Mesendoderm (in vitro differentiated cells): ENCODE measurements at regions not wholly inside any gene's neighbourhood (a gene's known extent, or its start where the extent isn't known, plus 50 kb on each side); places are given as distances from the start of the nearest gene placed in this dataset.
A peak's percentile ranks its signal among the peaks of the same experiment; 100 is the strongest.

Experiments
- DNase-seq: peaks from one replicate; pipeline ENCODE4 v3.0.0; 2013
- H2AK5ac ChIP-seq: 2 replicates; pipeline ENCODE4 v1.6.1; 2013; ENCODE audit warnings: low read length, inconsistent platforms
- H2BK120ac ChIP-seq: 2 replicates; pipeline ENCODE4 v1.6.1; 2013; ENCODE audit warnings: low read depth, mild to moderate bottlenecking, low read length, moderate library complexity, mixed read lengths
- H2BK15ac ChIP-seq: replicated peaks from 2 replicates; pipeline ENCODE4 v1.6.1; 2013; ENCODE audit warnings: low read depth, mild to moderate bottlenecking, moderate library complexity
- H2BK5ac ChIP-seq: 2 replicates; pipeline ENCODE4 v1.6.1; 2013; ENCODE audit warnings: low read length, inconsistent platforms
- H3K18ac ChIP-seq: 2 replicates; pipeline ENCODE4 v1.6.1; 2013; ENCODE audit warnings: mild to moderate bottlenecking, low read length, mixed read lengths
- H3K23ac ChIP-seq: one replicate; pipeline ENCODE4 v1.6.1; 2013; ENCODE audit warnings: low read length
- H3K27ac ChIP-seq: 2 replicates; pipeline ENCODE4 v1.5.1; 2013; ENCODE audit warnings: low read depth, mild to moderate bottlenecking, inconsistent platforms, low read length, moderate library complexity
- H3K27me3 ChIP-seq: 2 replicates; pipeline ENCODE4 v1.6.1; 2013; ENCODE audit warnings: low read length, control low read depth, mild to moderate bottlenecking, inconsistent platforms; ENCODE audit not compliant: insufficient read depth, poor library complexity
- H3K36me3 ChIP-seq: 2 replicates; pipeline ENCODE4 v1.6.1; 2013; ENCODE audit warnings: low read length, inconsistent platforms; ENCODE audit not compliant: control insufficient read depth, insufficient read depth
- H3K4ac ChIP-seq: one replicate; pipeline ENCODE4 v1.6.1; 2013; ENCODE audit warnings: low read depth, mild to moderate bottlenecking, low read length, moderate library complexity
- H3K4me1 ChIP-seq: 2 replicates; pipeline ENCODE4 v1.6.1; 2013; ENCODE audit warnings: low read depth, low read length, inconsistent platforms; ENCODE audit not compliant: control insufficient read depth
- H3K4me2 ChIP-seq: 2 replicates; pipeline ENCODE4 v1.6.1; 2013; ENCODE audit warnings: low read length
- H3K4me3 ChIP-seq: 2 replicates; pipeline ENCODE4 v1.5.1; 2013; ENCODE audit warnings: mild to moderate bottlenecking, low read length
- H3K56ac ChIP-seq: one replicate; pipeline ENCODE4 v1.6.1; 2013; ENCODE audit warnings: low read length
- H3K79me1 ChIP-seq: 2 replicates; pipeline ENCODE4 v1.6.1; 2013; ENCODE audit warnings: low read length, inconsistent platforms
- H3K79me2 ChIP-seq: 2 replicates; pipeline ENCODE4 v1.6.1; 2013; ENCODE audit warnings: mild to moderate bottlenecking, low read length; ENCODE audit not compliant: control insufficient read depth, insufficient read depth
- H3K9ac ChIP-seq: 2 replicates; pipeline ENCODE4 v1.6.1; 2013; ENCODE audit warnings: low read length, inconsistent platforms
- H4K5ac ChIP-seq: one replicate; pipeline ENCODE4 v1.6.1; 2013; ENCODE audit warnings: low read length
- H4K8ac ChIP-seq: one replicate; pipeline ENCODE4 v1.6.1; 2013; ENCODE audit warnings: low read depth, mild to moderate bottlenecking, control low read depth, low read length, moderate library complexity
- WGBS: extraction: QIAGEN DNeasy Blood & Tissue Kit; methylation state at CpG from one replicate; pipeline ENCODE4 v1.1.7; 2013; ENCODE audit warnings: low lambda C conversion rate, missing lambda C conversion rate; ENCODE audit not compliant: insufficient coverage; ENCODE audit errors: extremely low coverage; 5-methylcytosine and 5-hydroxymethylcytosine counted together

GRCh38 chr6:169965239-169965638 lies 213.8 kb downstream of the ERMARD start:
- Histone ChIP-seq H3K27me3 (no peaks in the 10 kb centered on the region), H2BK5ac (no peak overlapping the region), H3K23ac (no peak overlapping the region), H3K56ac (no peak overlapping the region), H4K8ac (no peak overlapping the region), H2AK5ac (no peak overlapping the region), H3K4me3 (no peak overlapping the region), H3K9ac (no peak overlapping the region), H3K27ac (no peak overlapping the region), H3K4me1 (no peaks in the 10 kb centered on the region), H2BK15ac (no peak overlapping the region), H3K79me2 (no peaks in the 10 kb centered on the region), H4K5ac (no peak overlapping the region), H3K18ac (no peak overlapping the region), H3K4me2 (no peak overlapping the region), H3K4ac (no peak overlapping the region), H3K36me3 (no peaks in the 10 kb centered on the region), H3K79me1 (no peaks in the 10 kb centered on the region), H2BK120ac (no peak overlapping the region)
- no CpG with 5 or more reads among the region's 6 CpGs for WGBS
- no peak for DNase-seq

- no peak overlapping the region for H3K18ac ChIP-seq
- H3K4me2 ChIP-seq: no peak overlapping the region
- H3K4me1 ChIP-seq: no peaks in the 10 kb centered on the region
- no peaks in the 10 kb centered on the region for H3K79me1 ChIP-seq
- no peak overlapping the region for H3K56ac ChIP-seq
- no CpG with 5 or more reads among the region's 9 CpGs for WGBS
- H3K27ac ChIP-seq: no peak overlapping the region
- no peak overlapping the region for H2AK5ac ChIP-seq
- H3K4me3 ChIP-seq: no peak overlapping the region
- H4K8ac ChIP-seq: no peak overlapping the region
- H2BK15ac ChIP-seq: no peak overlapping the region
- no peak overlapping the region for H3K4ac ChIP-seq
- H4K5ac ChIP-seq: no peak overlapping the region
- no peak overlapping the region for H2BK120ac ChIP-seq
- H3K23ac ChIP-seq: no peak overlapping the region
- no peaks in the 10 kb centered on the region for H3K27me3 ChIP-seq
- H2BK5ac ChIP-seq: no peak overlapping the region
- no peak overlapping the region for H3K9ac ChIP-seq
- H3K36me3 ChIP-seq: no peaks in the 10 kb centered on the region
- DNase-seq: no peak
- H3K79me2 ChIP-seq: no peaks in the 10 kb centered on the region
These were observed 213.2 kb downstream of the ERMARD start for GRCh38 chr6:169964486-169965180.

GRCh38 chr6:169963581-169964297 lies 212.3 kb downstream of the ERMARD start:
- no CpG with 5 or more reads among the region's 55 CpGs for WGBS
- no peak overlapping the region for H3K4me3 ChIP-seq
- no peak for DNase-seq

GRCh38 chr6:169962604-169963469 lies 211.4 kb downstream of the ERMARD start:
- H4K8ac ChIP-seq: no peak overlapping the region
- H3K4ac ChIP-seq: no peak overlapping the region
- H3K56ac ChIP-seq: peak overlapping the region; percentile 82
- no peak overlapping the region for H2AK5ac ChIP-seq
- H2BK15ac ChIP-seq: no peak overlapping the region
- no peaks in the 10 kb centered on the region for H3K79me1 ChIP-seq
- no peak overlapping the region for H2BK120ac ChIP-seq
- peak overlapping the region; percentile 59 for H3K4me2 ChIP-seq
- H3K23ac ChIP-seq: no peak overlapping the region
- no peak overlapping the region for H3K18ac ChIP-seq
- H4K5ac ChIP-seq: no peak overlapping the region
- no CpG with 5 or more reads among the region's 44 CpGs for WGBS
- H2BK5ac ChIP-seq: no peak overlapping the region
- H3K9ac ChIP-seq: peak overlapping the region; percentile 63
- H3K27me3 ChIP-seq: no peaks in the 10 kb centered on the region
- no peaks in the 10 kb centered on the region for H3K36me3 ChIP-seq
- H3K79me2 ChIP-seq: no peaks in the 10 kb centered on the region
- no peak for DNase-seq
- H3K27ac ChIP-seq: no peak overlapping the region
- H3K4me3 ChIP-seq: no peak overlapping the region
- H3K4me1 ChIP-seq: no peaks in the 10 kb centered on the region

More at GRCh38 chr6:169963581-169964297, 212.3 kb downstream of the ERMARD start:
- Histone ChIP-seq H3K4ac (no peak overlapping the region), H4K5ac (no peak overlapping the region), H2BK120ac (no peak overlapping the region), H3K4me1 (no peaks in the 10 kb centered on the region), H3K56ac (no peak overlapping the region), H3K27ac (no peak overlapping the region), H3K9ac (no peak overlapping the region), H2BK5ac (no peak overlapping the region), H3K36me3 (no peaks in the 10 kb centered on the region), H4K8ac (no peak overlapping the region), H3K27me3 (no peaks in the 10 kb centered on the region), H3K23ac (no peak overlapping the region), H3K79me1 (no peaks in the 10 kb centered on the region), H2AK5ac (no peak overlapping the region), H2BK15ac (no peak overlapping the region), H3K4me2 (no peak overlapping the region), H3K79me2 (no peaks in the 10 kb centered on the region), H3K18ac (no peak overlapping the region)

- no peaks in the 10 kb centered on the region for H3K79me1 ChIP-seq
- H4K5ac ChIP-seq: no peak overlapping the region
- no peak overlapping the region for H2AK5ac ChIP-seq
- WGBS: no CpG with 5 or more reads among the region's 75 CpGs
- H3K4me1 ChIP-seq: no peaks in the 10 kb centered on the region
- peak overlapping the region; percentile 59 for H3K4me2 ChIP-seq
- H3K23ac ChIP-seq: no peak overlapping the region
- peak overlapping the region; percentile 63 for H3K9ac ChIP-seq
- no peaks in the 10 kb centered on the region for H3K36me3 ChIP-seq
- H4K8ac ChIP-seq: no peak overlapping the region
- peak; percentile 59 for DNase-seq
- no peaks in the 10 kb centered on the region for H3K27me3 ChIP-seq
- H3K27ac ChIP-seq: no peak overlapping the region
- H2BK5ac ChIP-seq: no peak overlapping the region
- no peaks in the 10 kb centered on the region for H3K79me2 ChIP-seq
- H2BK15ac ChIP-seq: no peak overlapping the region
- H2BK120ac ChIP-seq: no peak overlapping the region
- H3K4me3 ChIP-seq: peak overlapping the region; percentile 23
- no peak overlapping the region for H3K4ac ChIP-seq
- H3K18ac ChIP-seq: no peak overlapping the region
- peak overlapping the region; percentile 82 for H3K56ac ChIP-seq
These were observed 210.5 kb downstream of the ERMARD start for GRCh38 chr6:169961772-169962561.
